Fibroblast of lung (primary cell): ENCODE measurements at regions not wholly inside any gene's neighbourhood (a gene's known extent, or its start where the extent isn't known, plus 50 kb on each side); places are given as distances from the start of the nearest gene placed in this dataset.

Experiments
- DNase-seq, 2 donors: peaks; one replicate each; pipeline versions ENCODE4 v3.0.0 to v3.0.0-alpha.2; 2010; ENCODE audit warnings: low read depth in 2 of 2
- H2AFZ ChIP-seq: 2 replicates; pipeline ENCODE4 v1.5.1; 2012; ENCODE audit warnings: low read length, control low read depth, inconsistent platforms
- H3K27ac ChIP-seq: 2 replicates; pipeline ENCODE4 v1.5.1; 2011; ENCODE audit warnings: low read length, control low read depth; ENCODE audit not compliant: insufficient read depth
- H3K27me3 ChIP-seq: 2 replicates; pipeline ENCODE4 v1.5.1; 2011; ENCODE audit warnings: mild to moderate bottlenecking, low read length; ENCODE audit not compliant: control insufficient read depth, insufficient read depth
- H3K36me3 ChIP-seq: 2 replicates; pipeline ENCODE4 v1.5.1; 2011; ENCODE audit warnings: low read length; ENCODE audit not compliant: control insufficient read depth, insufficient read depth
- H3K4me1 ChIP-seq: 2 replicates; pipeline ENCODE4 v1.5.1; 2011; ENCODE audit warnings: low read length; ENCODE audit not compliant: control insufficient read depth, insufficient read depth; ENCODE audit errors: extremely low read depth
- H3K4me2 ChIP-seq: 2 replicates; pipeline ENCODE4 v1.5.1; 2011; ENCODE audit warnings: low read length, control low read depth; ENCODE audit not compliant: insufficient read depth; ENCODE audit errors: extremely low read depth
- H3K4me3 ChIP-seq, 4 experiments: fragments of 200-600 bp in 1 of 4; sonication (generic) in 1 of 4; replicated peaks in 1 of 4; 2 replicates each; pipeline ENCODE4 v1.5.1; 2011 to 2016; ENCODE audit warnings: low read length in 4 of 4, low read depth in 3 of 4, mild to moderate bottlenecking in 3 of 4, control low read depth in 2 of 4, inconsistent platforms in 1 of 4, mixed read lengths in 1 of 4; ENCODE audit not compliant: insufficient read depth in 1 of 4; ENCODE audit errors: control extremely low read depth in 1 of 4
- H3K79me2 ChIP-seq: 2 replicates; pipeline ENCODE4 v1.5.1; 2012; ENCODE audit warnings: mild to moderate bottlenecking, low read length, inconsistent platforms; ENCODE audit not compliant: control insufficient read depth, insufficient read depth
- H3K9ac ChIP-seq: 2 replicates; pipeline ENCODE4 v1.5.1; 2011; ENCODE audit warnings: mild to moderate bottlenecking, low read length, control low read depth; ENCODE audit not compliant: insufficient read depth
- H3K9me3 ChIP-seq: 2 replicates; pipeline ENCODE4 v1.5.1; 2012; ENCODE audit warnings: low read depth, low read length; ENCODE audit not compliant: control insufficient read depth, insufficient read depth
- H4K20me1 ChIP-seq: 2 replicates; pipeline ENCODE4 v1.5.1; 2011; ENCODE audit warnings: low read length; ENCODE audit not compliant: control insufficient read depth, insufficient read depth; ENCODE audit errors: extremely low read depth
- EZH2 ChIP-seq: IDR thresholded peaks from 2 replicates; pipeline ENCODE4 v1.5.1; 2012; ENCODE audit warnings: low read length, control low read depth, mild to moderate bottlenecking; ENCODE audit errors: missing control alignments
- TF ChIP-seq, protein P1 (sequence below), 2 donors: IDR thresholded peaks in 1 of 2; conservative IDR thresholded peaks in 1 of 2; 1 replicate in 1 of 2; 2 replicates in 1 of 2; pipeline ENCODE4 v1.5.1; 2011 to 2012; ENCODE audit warnings: low read length in 2 of 2, control low read depth in 1 of 2, inconsistent platforms in 1 of 2, low read depth in 1 of 2, mild to moderate bottlenecking in 1 of 2

DNA sequence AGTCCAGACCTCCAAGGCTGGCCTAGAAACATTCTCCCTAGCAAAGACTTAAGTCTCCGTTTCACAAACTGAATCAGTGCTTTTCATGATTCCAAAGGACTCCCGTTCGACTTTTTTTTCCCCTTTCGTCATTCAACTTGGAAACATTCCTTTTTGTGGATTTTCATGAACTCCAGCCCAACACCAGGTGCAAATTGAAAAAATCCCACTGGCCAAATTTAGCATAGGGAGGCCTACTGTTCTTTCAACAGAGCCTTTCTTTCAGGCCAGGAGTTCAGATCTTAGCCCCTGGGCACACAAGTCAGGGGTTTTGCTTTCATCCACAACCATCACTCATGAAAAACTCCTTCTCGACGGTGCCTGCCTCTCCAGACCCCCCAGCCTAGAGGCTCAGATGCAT is 285.3 kb downstream of the PIK3R1 start:
- Histone ChIP-seq H3K9me3 (no peaks in the 10 kb centered on the region), H3K4me1 (peaks cover 2% of the 10 kb centered on the region), H4K20me1 (no peaks in the 10 kb centered on the region), H3K27me3 (no peaks in the 10 kb centered on the region), H3K9ac (no peak overlapping the region), H3K79me2 (no peaks in the 10 kb centered on the region), H3K36me3 (no peaks in the 10 kb centered on the region), H3K4me3 (no peak overlapping the region), H2AFZ (no peak overlapping the region), H3K4me2 (no peak overlapping the region), H3K27ac (no peak overlapping the region)
- DNase-seq, result peak in 1 of 2 donors; percentile 13
- no peak for TF ChIP-seq EZH2
- TF ChIP-seq, protein P1, sequence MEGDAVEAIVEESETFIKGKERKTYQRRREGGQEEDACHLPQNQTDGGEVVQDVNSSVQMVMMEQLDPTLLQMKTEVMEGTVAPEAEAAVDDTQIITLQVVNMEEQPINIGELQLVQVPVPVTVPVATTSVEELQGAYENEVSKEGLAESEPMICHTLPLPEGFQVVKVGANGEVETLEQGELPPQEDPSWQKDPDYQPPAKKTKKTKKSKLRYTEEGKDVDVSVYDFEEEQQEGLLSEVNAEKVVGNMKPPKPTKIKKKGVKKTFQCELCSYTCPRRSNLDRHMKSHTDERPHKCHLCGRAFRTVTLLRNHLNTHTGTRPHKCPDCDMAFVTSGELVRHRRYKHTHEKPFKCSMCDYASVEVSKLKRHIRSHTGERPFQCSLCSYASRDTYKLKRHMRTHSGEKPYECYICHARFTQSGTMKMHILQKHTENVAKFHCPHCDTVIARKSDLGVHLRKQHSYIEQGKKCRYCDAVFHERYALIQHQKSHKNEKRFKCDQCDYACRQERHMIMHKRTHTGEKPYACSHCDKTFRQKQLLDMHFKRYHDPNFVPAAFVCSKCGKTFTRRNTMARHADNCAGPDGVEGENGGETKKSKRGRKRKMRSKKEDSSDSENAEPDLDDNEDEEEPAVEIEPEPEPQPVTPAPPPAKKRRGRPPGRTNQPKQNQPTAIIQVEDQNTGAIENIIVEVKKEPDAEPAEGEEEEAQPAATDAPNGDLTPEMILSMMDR (conservative IDR thresholded peaks at IDR 0.05 in 1 of 2, IDR thresholded peaks at IDR 0.05 in 1 of 2; ENCODE audit: low read depth in 1 of 2, low read length in 2 of 2), result no peak

DNA sequence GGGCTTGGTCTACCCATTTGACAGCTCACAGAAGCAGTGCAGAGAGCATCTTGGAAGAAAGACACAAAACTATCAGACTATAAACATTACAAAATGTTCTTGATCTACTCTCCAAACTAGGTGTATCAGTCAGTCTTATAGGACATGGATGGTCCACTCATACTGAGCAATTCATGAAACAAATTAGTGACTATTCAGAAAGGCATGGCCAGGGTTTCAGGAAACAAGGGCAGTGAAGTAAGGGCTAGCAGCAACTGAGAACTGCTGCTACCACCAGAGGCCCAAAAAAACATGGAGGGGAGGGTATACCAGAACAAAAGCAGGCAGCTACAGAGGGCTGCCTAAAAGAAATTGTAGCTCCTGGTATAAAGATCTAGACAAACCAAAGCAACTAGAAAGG is 287.0 kb downstream of the PIK3R1 start:
- H3K36me3 ChIP-seq, result no peaks in the 10 kb centered on the region
- H3K27ac ChIP-seq, result no peak overlapping the region
- no peak for DNase-seq
- no peaks in the 10 kb centered on the region for H3K79me2 ChIP-seq
- H3K9me3 ChIP-seq, result no peaks in the 10 kb centered on the region
- no peak for TF ChIP-seq EZH2
- TF ChIP-seq, protein P1 (conservative IDR thresholded peaks at IDR 0.05 in 1 of 2, IDR thresholded peaks at IDR 0.05 in 1 of 2; ENCODE audit: low read depth in 1 of 2, low read length in 2 of 2), result no peak
- H3K27me3 ChIP-seq, result no peaks in the 10 kb centered on the region
- H3K4me1 ChIP-seq, result peaks cover 2% of the 10 kb centered on the region
- no peak overlapping the region for H3K4me2 ChIP-seq
- no peaks in the 10 kb centered on the region for H4K20me1 ChIP-seq
- no peak overlapping the region for H3K9ac ChIP-seq
- H3K4me3 ChIP-seq, result no peak overlapping the region
- H2AFZ ChIP-seq, result no peak overlapping the region

DNA sequence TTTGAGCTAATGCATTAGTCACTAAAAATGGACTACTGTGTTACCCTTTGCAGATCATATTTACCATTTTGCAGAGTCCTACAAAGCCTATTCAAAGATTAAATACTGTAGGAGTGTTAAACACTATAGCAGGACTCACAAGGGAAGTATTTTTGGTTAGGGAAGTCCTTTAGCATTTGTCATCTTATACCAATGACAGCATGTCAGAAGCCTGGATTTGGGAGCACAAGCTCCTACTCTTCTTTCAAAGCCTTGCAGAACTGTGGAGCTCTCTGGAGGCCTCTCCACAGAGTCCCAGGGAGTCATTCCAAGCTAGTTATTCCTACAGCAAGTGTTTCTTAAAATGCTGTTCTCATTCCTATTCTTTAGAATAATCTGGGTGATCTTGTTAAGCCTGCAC is 288.8 kb downstream of the PIK3R1 start:
- TF ChIP-seq EZH2, result no peak
- TF ChIP-seq, protein P1 (conservative IDR thresholded peaks at IDR 0.05 in 1 of 2, IDR thresholded peaks at IDR 0.05 in 1 of 2; ENCODE audit: low read depth in 1 of 2, low read length in 2 of 2), result no peak
- Histone ChIP-seq H3K27me3 (no peaks in the 10 kb centered on the region), H3K27ac (no peak overlapping the region), H3K9ac (no peak overlapping the region), H3K4me3 (no peak overlapping the region), H3K4me2 (no peak overlapping the region), H3K4me1 (peaks cover under 1% of the 10 kb centered on the region), H4K20me1 (no peaks in the 10 kb centered on the region), H2AFZ (no peak overlapping the region), H3K79me2 (no peaks in the 10 kb centered on the region), H3K9me3 (no peaks in the 10 kb centered on the region), H3K36me3 (no peaks in the 10 kb centered on the region)
- no peak for DNase-seq
